Stimulated activated CD4-positive, alpha-beta T cell treated with anti-CD3 and anti-CD28 coated beads, Interleukin-12 subunit alpha, Interleukin-12 subunit beta, amount 100 ng/mL, for 48 hours (primary cell): ENCODE measurements at regions not wholly inside any gene's neighbourhood (a gene's known extent, or its start where the extent isn't known, plus 50 kb on each side); places are given as distances from the start of the nearest gene placed in this dataset.
A peak's percentile ranks its signal among the peaks of the same experiment; 100 is the strongest.
"Not testable (repeated sequence)": the region's sequence is repeated elsewhere in the genome, so short reads cannot be mapped to it uniquely, and the experiment has no call there.

Experiments used
- DNase-seq, 3 donors: peaks; one replicate each; pipeline ENCODE4 v3.0.0-alpha.2; 2020; ENCODE audit warnings: low read depth in 2 of 3, low spot score in 1 of 3

- DNase-seq: no peak
Measured at GRCh38 chr15:24733659-24734058, 58.1 kb downstream of the NPAP1 start.

DNA sequence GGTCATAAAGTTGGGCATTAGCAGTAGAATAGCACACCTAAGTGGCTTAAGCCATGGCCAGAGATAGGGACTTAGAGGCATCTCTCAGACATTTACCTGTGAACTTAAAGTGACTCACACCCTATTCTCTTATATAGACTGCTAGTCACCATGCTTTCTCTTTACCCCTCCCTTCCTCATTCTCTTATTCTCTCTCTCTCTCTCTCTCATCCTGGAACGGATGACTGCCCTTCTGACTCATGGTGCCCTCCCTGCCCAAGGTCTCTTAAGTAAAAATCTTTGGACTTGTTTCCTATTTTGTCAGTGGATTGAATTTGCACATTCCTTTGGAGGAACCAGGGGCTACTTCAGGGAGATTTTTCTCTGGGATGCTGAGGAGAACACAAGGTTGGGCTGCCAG lies 58.8 kb downstream of the NPAP1 start:
- no peak for DNase-seq

DNA sequence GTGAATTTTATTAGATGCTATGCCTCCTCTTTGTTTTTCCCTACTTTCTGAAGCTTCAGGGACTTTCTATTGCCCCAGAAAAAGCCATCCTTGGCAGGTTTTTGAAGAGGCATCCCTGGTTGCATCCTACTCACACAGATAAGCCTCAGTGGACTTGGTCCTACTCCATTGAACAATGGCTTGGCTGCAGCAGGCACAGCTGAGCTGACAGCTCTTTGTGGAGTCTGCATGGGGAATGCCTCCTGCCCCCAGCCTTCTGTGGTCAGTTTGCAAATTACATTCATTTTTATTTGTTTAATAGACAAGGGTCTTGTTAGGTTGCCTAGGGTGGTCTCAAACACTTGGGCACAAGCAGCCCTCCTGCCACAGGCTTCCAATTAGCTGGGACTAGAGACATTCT lies 69.7 kb downstream of the NPAP1 start:
- no peak for DNase-seq

GRCh38 chr15:24746094-24746493 lies 70.5 kb downstream of the NPAP1 start:
- no peak for DNase-seq

- no peak for DNase-seq
Measured at GRCh38 chr15:24747376-24747775, 71.8 kb downstream of the NPAP1 start.

DNA sequence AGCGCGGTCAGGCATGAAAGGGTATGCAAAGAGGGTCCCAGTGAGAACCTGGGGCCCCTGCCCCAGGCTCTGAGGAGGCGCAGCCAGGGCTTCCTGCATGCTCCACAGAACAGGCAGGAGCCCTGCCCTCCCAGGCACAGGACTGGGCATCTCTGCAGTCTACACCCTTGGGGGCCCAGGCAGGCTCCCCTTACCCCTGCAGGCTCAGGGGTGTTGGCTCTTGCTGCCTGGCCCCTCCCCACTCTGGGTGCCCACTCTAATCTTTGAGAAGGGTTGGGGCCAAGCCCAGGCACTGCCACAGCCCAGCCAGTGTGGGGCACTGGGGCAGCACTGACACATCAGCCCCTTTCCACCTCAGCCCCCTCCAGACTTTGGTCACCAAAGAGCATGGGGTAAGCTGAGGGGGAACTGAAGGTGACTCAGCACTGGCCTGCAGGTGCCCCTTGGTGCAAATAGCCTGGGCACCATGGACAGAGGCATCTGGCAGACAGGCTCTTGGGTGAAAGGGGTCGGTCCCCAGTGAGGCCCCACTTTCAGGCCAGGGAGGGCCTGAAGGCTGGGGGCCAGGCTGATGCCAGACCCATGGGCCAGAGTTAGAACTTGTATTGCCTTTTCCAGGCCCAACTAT lies 73.4 kb downstream of the NPAP1 start:
- DNase-seq: no peak

- DNase-seq: no peak
Measured at GRCh38 chr15:24752354-24752753, 76.8 kb downstream of the NPAP1 start.

- DNase-seq: no peak
Measured at GRCh38 chr15:24756101-24756500, 80.5 kb downstream of the NPAP1 start.

DNA sequence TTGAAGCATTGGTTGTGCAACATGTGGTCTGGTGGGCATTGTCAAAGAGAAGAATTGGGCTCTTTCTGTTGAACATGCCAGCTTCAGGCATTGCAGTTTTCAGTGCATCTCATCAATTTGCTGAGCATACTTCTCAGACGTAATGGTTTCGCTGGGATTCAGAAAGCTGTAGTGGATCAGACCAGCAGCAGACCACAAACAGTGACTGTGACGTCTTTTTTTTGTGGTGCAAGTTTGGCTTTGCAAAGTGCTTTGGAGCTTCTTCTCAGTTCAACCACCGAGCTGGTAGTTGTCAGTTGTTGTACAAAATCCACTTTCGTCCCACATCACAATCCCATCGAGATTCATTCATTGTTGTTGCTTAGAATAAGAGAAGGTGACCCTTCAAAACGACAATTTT lies 84.5 kb downstream of the NPAP1 start:
- DNase-seq: no peak

DNA sequence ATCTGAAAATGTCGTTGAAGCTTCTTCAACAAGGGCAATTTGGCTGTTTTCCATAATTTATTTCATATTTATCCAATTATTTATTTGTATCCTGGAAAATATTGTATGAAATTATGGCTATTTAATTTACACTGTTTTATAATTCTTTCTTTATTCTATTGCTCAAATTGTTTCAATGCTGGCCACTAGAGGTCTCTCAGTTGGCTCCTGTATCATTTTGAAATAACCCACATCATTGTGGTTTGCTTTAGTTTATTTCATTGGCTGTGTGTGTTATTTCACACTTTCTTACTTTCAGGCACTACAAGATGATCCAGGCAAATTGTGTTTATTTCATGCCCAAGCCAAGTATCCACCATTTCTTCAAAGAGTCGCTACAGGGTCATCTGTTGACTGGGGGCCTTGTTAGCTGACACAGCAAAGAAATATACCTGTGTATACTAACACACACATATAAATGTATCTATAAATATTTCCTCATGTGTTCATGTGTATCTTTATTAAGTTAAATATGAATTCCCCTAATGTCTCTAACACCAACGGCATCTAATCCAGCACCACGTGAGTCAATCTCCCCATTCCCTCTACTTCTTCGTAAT lies 86.2 kb downstream of the NPAP1 start:
- no peak for DNase-seq

DNA sequence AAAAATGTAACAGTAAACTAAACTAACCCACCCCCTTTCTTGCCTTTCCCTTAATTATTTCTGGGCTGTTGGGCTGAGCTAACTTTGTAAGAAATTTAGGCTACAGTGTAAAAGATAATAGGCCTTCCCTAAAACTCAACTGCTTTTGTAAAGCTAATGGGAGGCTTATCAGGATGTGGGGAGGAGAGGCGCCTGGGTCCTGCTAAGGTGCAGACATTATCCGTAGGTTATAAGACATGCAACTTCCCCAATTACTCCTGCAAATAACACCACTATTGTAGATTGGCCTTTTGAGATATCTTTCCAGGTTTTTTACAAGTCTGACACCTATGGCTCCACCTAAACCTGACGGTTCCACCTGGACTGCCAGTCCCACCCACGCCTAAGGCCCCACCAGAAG lies 88.3 kb downstream of the NPAP1 start:
- DNase-seq: no peak

GRCh38 chr15:24764375-24765171 lies 89.0 kb downstream of the NPAP1 start:
- DNase-seq: no peak

DNA sequence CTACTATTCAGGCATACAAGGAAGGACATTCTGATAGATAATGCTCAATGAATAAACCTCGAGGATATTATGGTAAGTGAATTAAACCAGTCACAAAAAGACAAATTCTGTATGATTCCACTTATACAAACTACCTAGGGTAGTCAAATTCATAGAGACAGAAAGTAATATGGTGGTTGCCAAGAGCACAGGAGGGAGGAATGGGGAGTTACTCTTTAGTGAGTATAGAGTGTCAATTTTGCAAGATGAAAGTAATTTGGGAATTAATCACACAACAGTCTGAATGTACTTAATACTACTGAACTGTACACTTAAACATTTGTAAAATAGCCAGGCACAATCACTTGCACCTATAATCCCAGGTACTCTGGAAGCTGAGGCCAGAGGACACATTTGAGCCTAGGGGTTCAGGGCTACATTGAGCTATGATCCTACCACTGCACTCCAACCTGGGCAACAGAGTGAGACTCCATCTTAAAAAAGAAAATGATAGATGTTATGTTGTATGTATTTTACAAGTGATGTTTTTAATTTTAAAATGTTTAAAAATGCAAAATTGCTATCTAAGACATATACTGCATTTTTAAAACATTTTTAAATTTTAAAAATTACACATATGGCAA lies 91.0 kb downstream of the NPAP1 start:
- no peak for DNase-seq

- DNase-seq: no peak
Measured at GRCh38 chr15:24772266-24772665, 96.7 kb downstream of the NPAP1 start.

- DNase-seq: peak; percentile 38 to 53 (median 38)
Measured at GRCh38 chr15:24772686-24773373, 97.3 kb downstream of the NPAP1 start.

GRCh38 chr15:24777307-24777706 lies 101.7 kb downstream of the NPAP1 start:
- DNase-seq: no peak

DNA sequence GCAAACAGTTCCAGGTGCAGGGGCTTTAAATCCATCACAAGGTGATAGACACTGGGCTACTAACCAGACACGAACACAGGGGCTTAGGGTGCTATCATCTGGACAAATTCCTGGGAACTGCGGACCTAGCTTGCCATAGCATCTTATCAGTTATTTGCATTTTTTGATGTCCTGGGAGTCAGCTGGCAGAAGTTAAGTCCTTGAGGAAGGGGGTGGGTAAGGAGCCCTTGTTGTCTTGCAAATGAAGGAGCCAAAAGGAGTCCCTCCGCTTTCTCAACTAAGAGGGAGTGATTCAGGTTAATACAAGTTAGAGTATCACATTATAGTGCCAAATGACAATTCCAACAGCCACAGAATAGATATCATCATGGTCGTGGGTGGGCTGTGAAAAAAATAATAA lies 108.9 kb downstream of the NPAP1 start:
- no peak for DNase-seq

- DNase-seq: no peak
Measured at GRCh38 chr15:24786347-24786746, 110.8 kb downstream of the NPAP1 start.

DNA sequence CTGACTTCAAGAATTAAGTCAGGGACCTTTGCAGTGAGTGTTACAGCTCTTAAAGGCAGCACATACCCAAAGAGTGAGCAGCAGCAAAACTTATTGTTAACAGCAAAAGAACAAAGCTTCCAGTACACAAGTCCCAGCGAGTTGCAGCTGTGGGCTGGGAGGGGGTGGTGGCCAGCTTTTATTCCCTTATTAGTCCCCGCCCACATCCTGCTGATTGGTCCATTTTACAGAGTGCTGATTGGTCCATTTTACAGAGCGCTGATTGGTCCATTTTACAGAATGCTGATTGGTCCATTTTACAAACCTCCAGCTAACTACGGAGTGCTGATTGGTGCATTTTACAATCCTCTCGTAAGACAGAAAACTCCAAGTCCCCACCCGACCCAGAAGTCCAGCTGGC lies 127.0 kb downstream of the NPAP1 start:
- DNase-seq: not testable (repeated sequence)

GRCh38 chr15:24819680-24820079 lies 135.1 kb upstream of the SNRPN start:
- DNase-seq: no peak

DNA sequence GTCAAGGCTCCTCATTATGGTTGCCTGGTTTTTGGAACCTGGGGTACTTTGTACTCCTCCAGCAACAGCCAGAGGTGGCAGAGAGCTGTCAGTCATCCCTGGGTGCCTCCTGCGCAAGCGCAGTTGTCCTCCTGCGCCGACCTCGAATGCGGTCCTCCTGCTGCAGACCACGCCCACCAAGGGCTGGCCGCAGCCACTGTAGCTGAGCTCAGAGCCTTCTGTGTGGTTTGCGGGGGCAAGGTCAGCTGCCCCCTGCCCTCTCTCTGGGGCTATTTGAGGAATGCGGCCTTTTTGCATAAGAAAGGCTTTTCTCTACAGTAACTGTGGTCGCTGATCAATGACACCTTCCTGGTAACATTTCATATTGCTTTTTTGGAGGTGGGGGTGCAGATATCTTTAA lies 131.3 kb upstream of the SNRPN start:
- DNase-seq: no peak
